Activated naive CD4-positive, alpha-beta T cell treated with anti-CD3 and anti-CD28 coated beads, Interleukin-2, amount 50 U/mL, for 24 hours (primary cell): ENCODE measurements at regions not wholly inside any gene's neighbourhood (a gene's known extent, or its start where the extent isn't known, plus 50 kb on each side); places are given as distances from the start of the nearest gene placed in this dataset.

Source experiments
- H3K27ac Mint-ChIP-seq: one replicate; pipeline ENCODE4 v1.8.0; 2021; ENCODE audit warnings: mild to moderate bottlenecking, mixed read lengths
- H3K27me3 Mint-ChIP-seq: one replicate; pipeline ENCODE4 v1.8.0; 2021; ENCODE audit warnings: mixed read lengths
- H3K36me3 Mint-ChIP-seq: one replicate; pipeline ENCODE4 v1.8.0; 2021; ENCODE audit warnings: mixed read lengths
- H3K4me1 Mint-ChIP-seq: one replicate; pipeline ENCODE4 v1.8.0; 2021; ENCODE audit warnings: mixed read lengths
- H3K4me3 Mint-ChIP-seq: one replicate; pipeline ENCODE4 v1.8.0; 2021; ENCODE audit warnings: mild to moderate bottlenecking, mixed read lengths
- H3K9me3 Mint-ChIP-seq: one replicate; pipeline ENCODE4 v1.8.0; 2021; ENCODE audit warnings: mixed read lengths

DNA sequence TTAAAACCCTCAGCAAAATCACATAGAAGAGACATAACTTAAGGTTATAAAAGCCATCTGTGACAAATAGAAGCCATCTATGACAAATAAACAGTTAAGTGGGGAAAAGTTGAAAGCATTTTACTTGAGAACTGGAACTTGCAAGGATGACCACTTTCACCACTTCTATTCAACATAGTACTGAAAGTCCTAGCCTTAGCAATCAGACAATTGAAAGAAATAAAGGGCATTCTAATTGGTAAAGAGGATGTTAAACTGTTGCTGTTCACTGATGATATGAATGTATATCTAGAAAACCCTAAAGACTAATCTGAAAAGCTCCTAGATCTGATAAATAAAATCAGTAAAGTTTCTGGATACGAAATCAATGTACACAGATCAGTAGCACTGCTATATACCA, 186.9 kb upstream of the SATB1 start:
- no peaks in the 10 kb centered on the region for H3K4me1 Mint-ChIP-seq
- no peak overlapping the region for H3K4me3 Mint-ChIP-seq
- H3K36me3 Mint-ChIP-seq, result no peaks in the 10 kb centered on the region
- H3K27ac Mint-ChIP-seq, result no peak overlapping the region
- peaks cover 8% of the 10 kb centered on the region for H3K9me3 Mint-ChIP-seq
- no peaks in the 10 kb centered on the region for H3K27me3 Mint-ChIP-seq

DNA sequence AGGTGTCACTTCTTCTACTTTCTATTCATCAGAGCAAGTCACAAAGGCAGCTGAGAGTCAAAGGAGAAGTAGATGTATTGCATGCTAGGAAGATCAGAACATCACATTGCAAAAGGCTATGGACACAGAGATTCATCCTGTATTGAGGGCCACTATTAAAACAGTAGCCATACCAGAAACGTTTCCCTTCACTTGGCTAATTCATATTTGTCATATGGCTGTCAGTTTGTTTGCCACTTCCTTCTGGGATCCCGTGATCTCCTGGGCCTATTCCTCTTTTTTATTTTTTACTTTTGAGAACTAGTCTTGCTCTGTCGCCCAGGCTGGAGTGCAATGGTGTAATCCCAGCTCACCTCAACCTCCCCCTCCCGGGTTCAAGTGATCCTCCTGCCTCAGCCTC, 184.0 kb upstream of the SATB1 start:
- H3K4me1 Mint-ChIP-seq, result no peaks in the 10 kb centered on the region
- H3K27ac Mint-ChIP-seq, result no peak overlapping the region
- no peaks in the 10 kb centered on the region for H3K36me3 Mint-ChIP-seq
- peaks cover 8% of the 10 kb centered on the region for H3K9me3 Mint-ChIP-seq
- no peaks in the 10 kb centered on the region for H3K27me3 Mint-ChIP-seq
- H3K4me3 Mint-ChIP-seq, result no peak overlapping the region

DNA sequence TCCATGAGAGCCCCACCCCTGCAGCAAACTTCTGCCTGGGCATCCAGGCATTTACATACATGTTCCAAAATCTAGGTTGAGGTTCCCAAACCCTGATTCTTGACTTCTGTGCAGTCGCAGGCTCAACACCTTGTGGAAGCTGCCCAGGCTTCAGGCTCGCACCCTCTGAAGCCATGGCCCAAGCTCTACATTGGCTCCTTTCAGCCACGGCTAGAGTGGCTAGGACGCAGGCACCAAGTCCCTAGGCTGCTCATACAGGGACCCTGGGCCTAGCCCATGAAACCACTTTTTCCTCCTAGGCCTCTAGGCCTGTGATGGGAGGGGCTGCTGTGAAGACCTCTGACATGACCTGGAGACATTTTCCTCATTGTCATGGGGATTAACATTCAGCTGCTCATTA, 172.8 kb upstream of the SATB1 start:
- Mint-ChIP-seq H3K27me3 (no peaks in the 10 kb centered on the region), H3K36me3 (peaks cover 11% of the 10 kb centered on the region), H3K4me3 (no peak overlapping the region), H3K9me3 (peaks cover 16% of the 10 kb centered on the region), H3K4me1 (no peaks in the 10 kb centered on the region), H3K27ac (no peak overlapping the region)

DNA sequence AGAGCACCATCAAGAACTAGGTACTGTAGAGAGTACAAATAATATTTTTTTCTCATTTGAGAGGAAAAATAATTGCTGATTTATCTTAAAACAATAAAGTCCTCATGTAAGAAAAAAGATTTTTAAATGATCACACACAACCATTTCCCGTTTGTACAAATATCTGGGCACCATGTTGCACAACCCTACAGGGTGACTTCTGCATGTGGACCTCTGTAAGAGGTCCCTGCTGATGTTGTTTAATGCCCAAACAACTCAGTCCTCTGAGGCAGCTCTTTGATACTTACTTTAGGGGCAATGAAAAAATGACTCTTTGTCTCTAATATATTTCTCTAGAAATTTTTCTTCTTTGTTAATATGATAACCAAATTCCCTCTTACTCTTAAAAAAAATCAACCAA, 168.1 kb upstream of the SATB1 start:
- no peak overlapping the region for H3K4me3 Mint-ChIP-seq
- no peaks in the 10 kb centered on the region for H3K27me3 Mint-ChIP-seq
- H3K36me3 Mint-ChIP-seq, result peaks cover 2% of the 10 kb centered on the region
- H3K4me1 Mint-ChIP-seq, result peaks cover 6% of the 10 kb centered on the region
- H3K27ac Mint-ChIP-seq, result no peak overlapping the region
- peaks cover under 1% of the 10 kb centered on the region for H3K9me3 Mint-ChIP-seq

DNA sequence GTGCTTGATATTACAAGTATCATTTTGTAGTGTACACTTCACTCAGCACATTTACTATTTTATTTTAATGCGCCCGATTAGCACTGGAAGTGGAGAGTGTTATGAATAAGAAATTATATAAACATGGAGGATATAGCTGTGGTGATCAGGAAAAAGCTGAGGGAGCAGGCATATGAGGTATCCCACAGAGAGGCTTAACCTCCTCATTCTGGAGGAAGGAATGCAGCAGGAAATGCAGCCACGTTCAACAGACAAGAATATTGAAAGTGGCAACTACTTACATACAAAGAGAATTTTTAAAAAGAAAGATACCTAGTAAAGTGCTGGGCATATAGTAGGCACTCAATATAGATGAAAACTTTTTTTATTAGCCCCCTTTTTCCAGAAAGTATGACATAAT, 166.0 kb upstream of the SATB1 start:
- H3K9me3 Mint-ChIP-seq, result no peaks in the 10 kb centered on the region
- H3K27me3 Mint-ChIP-seq, result no peaks in the 10 kb centered on the region
- H3K4me1 Mint-ChIP-seq, result peaks cover 6% of the 10 kb centered on the region
- no peak overlapping the region for H3K4me3 Mint-ChIP-seq
- no peak overlapping the region for H3K27ac Mint-ChIP-seq
- H3K36me3 Mint-ChIP-seq, result no peaks in the 10 kb centered on the region

DNA sequence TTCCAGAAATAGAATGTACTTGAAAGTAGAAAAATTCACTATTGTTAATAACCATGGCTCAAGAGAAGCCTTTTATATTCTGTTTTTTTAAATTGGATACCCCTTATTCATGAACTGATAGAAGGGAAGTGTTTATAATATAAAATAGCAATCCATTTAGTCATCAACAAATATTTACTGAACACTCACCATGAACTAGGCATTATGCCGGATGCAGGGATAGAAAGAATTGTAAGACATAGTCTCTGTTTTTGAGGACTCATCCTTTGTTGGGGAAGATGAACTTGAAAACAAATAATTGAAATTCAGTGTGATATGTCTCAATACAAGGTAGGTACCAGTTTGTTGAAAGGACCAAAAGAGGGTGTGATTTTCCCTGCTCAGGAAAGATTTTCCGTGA, 160.9 kb upstream of the SATB1 start:
- H3K27ac Mint-ChIP-seq, result no peak overlapping the region
- no peaks in the 10 kb centered on the region for H3K36me3 Mint-ChIP-seq
- peaks cover 7% of the 10 kb centered on the region for H3K9me3 Mint-ChIP-seq
- H3K27me3 Mint-ChIP-seq, result no peaks in the 10 kb centered on the region
- peaks cover 13% of the 10 kb centered on the region for H3K4me1 Mint-ChIP-seq
- H3K4me3 Mint-ChIP-seq, result no peak overlapping the region

DNA sequence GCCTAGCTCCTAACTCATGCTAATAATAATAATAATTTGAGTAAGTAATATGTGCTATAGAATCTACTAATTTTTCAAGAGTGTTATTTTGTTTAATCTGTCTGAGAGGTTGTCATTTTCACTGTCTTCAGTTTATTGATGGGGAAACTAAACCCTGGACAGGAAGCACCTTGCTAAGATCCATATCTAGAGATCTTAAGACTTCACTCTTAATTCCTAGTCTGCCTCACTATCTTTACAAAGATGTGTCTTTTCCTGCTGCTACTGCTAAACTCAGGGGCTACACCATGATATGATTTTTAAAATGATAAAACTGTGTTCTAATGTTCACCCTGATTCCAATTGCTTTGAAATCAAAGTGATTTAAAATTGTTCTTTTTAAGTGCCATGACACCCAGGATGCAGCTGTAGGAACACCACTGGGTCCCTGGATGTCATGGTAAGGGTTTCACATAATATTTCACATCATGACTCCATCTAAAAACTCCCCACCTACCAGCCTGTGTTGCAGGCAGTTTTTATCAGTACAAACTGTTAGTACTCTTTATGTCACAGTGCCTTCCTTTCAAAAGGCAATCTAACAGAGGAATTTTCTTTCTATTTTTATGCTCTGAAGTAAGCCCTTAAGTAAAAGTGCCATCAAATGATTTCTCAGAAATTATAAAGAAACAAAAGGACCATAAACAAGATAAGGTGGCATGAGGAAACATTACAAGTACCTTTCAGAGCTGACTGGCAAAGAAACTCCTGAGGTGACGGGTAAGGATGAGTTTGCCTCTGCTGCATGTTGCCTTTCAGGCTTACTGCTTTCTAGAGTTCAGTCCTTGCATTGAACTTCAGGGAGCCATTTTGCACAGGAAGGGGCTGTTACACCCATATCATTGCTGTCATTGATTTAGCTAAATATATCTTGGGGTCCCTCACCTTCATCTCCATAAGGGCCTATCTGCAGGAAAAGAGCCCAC, 160.1 kb upstream of the SATB1 start:
- Mint-ChIP-seq H3K36me3 (no peaks in the 10 kb centered on the region), H3K27ac (no peak overlapping the region), H3K4me1 (peaks cover 12% of the 10 kb centered on the region), H3K4me3 (no peak overlapping the region), H3K9me3 (peaks cover 7% of the 10 kb centered on the region), H3K27me3 (no peaks in the 10 kb centered on the region)

DNA sequence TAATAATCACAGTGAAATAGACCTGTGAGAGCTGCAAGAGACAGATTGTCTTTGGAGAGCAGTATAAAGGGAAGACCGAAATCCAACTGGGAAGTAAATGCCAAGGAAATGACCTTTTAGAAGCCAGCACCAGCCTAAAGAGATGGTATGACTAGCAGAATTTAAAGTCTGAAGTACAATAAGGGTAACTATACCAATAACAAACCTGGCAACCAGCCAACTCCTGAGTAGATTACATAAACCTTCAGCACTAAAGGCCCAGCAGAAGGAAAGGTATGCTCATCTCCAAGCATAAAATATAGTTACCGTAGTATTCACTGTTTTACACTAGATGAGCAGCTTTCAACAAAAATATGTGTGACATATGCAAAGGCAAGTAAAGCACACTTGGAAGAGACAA, 155.1 kb upstream of the SATB1 start:
- Mint-ChIP-seq H3K4me3 (no peak overlapping the region), H3K27me3 (no peaks in the 10 kb centered on the region), H3K36me3 (peaks cover 5% of the 10 kb centered on the region), H3K4me1 (peaks cover 7% of the 10 kb centered on the region), H3K27ac (no peak overlapping the region), H3K9me3 (peaks cover 7% of the 10 kb centered on the region)

DNA sequence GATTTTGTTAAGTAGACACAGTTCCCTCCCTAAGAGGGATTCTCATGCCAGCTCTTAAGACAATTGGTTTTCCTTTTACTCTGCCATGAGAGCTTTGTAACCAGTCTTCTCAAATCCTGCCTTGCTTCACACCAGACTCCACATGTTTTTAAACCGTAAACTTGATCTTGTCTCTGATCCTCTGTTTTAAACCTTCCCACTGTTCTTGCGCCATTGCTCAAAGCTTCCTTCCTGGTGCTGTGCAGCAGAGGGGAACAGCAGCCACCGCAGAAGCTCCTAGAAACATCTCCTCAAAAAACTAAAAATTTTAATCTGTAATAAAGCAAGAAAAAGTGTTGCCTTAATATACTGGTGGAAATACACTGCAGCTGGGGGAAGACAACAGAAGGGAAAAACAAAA, 154.5 kb upstream of the SATB1 start:
- no peak overlapping the region for H3K4me3 Mint-ChIP-seq
- no peak overlapping the region for H3K27ac Mint-ChIP-seq
- H3K4me1 Mint-ChIP-seq, result peaks cover 3% of the 10 kb centered on the region
- peaks cover 7% of the 10 kb centered on the region for H3K9me3 Mint-ChIP-seq
- H3K36me3 Mint-ChIP-seq, result peaks cover 5% of the 10 kb centered on the region
- no peaks in the 10 kb centered on the region for H3K27me3 Mint-ChIP-seq

DNA sequence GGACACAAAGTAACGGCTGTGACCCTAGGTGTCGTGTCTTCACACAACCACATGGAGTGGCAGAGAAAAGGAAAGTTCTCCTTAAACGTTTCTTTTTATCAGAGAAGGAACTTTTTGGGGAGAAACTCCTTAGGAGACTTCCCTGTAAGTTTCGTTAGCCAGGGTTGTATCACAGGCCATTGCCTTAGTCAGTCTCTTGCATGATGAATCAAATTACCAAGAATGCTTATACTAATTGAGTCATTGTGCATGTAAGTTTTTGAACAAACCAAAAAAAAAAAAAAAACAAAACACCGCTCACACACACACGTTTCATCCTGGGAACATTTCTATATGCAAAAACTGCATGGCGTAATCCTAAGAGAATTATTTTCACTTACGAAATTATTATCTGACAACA, 150.4 kb upstream of the SATB1 start:
- H3K27me3 Mint-ChIP-seq, result no peaks in the 10 kb centered on the region
- no peak overlapping the region for H3K27ac Mint-ChIP-seq
- no peak overlapping the region for H3K4me3 Mint-ChIP-seq
- H3K36me3 Mint-ChIP-seq, result peaks cover 5% of the 10 kb centered on the region
- no peaks in the 10 kb centered on the region for H3K9me3 Mint-ChIP-seq
- H3K4me1 Mint-ChIP-seq, result peaks cover 11% of the 10 kb centered on the region

DNA sequence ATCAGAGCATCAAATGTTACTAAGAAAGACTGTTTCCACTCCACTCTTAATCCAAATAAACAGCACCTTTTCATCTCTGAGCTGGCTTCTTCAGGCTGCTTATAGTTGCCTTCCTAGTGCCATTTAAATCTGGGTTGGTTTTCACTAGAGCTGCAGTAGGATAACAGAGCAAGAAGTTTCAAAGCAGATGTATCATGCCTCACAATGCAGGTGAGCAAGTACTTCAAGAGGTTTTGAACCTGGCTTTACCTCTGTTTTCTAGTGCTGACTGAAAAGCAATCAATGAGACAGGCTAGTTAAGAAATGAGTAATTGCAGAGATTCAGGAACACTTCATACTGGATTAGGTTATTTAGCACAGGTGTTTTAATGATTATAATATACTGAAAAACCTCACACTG, 147.7 kb upstream of the SATB1 start:
- Mint-ChIP-seq H3K27ac (no peak overlapping the region), H3K36me3 (peaks cover 5% of the 10 kb centered on the region), H3K27me3 (no peaks in the 10 kb centered on the region), H3K9me3 (no peaks in the 10 kb centered on the region), H3K4me1 (peaks cover 12% of the 10 kb centered on the region), H3K4me3 (no peak overlapping the region)

DNA sequence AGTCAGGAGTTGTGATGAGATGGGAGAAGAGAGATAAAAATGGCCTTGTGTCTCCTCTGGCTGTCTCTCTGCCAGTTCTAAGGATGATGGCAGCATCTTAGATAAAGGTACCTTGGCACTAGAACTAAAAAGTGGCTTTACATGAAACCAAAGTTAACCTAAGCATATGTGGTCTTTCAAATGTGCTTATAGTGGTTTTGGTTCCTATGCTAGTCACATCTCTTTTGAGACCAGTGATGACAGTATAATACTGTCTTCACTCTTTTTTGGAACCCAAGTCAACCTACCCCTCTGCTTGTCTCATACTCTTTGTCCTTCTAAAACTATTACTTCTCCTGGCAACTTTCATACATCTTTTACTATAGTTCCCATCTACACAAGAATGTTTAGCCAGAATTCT, 142.2 kb upstream of the SATB1 start:
- no peaks in the 10 kb centered on the region for H3K27me3 Mint-ChIP-seq
- no peak overlapping the region for H3K27ac Mint-ChIP-seq
- H3K9me3 Mint-ChIP-seq, result peaks cover 6% of the 10 kb centered on the region
- H3K36me3 Mint-ChIP-seq, result peaks cover 3% of the 10 kb centered on the region
- H3K4me3 Mint-ChIP-seq, result no peak overlapping the region
- H3K4me1 Mint-ChIP-seq, result peaks cover 20% of the 10 kb centered on the region

DNA sequence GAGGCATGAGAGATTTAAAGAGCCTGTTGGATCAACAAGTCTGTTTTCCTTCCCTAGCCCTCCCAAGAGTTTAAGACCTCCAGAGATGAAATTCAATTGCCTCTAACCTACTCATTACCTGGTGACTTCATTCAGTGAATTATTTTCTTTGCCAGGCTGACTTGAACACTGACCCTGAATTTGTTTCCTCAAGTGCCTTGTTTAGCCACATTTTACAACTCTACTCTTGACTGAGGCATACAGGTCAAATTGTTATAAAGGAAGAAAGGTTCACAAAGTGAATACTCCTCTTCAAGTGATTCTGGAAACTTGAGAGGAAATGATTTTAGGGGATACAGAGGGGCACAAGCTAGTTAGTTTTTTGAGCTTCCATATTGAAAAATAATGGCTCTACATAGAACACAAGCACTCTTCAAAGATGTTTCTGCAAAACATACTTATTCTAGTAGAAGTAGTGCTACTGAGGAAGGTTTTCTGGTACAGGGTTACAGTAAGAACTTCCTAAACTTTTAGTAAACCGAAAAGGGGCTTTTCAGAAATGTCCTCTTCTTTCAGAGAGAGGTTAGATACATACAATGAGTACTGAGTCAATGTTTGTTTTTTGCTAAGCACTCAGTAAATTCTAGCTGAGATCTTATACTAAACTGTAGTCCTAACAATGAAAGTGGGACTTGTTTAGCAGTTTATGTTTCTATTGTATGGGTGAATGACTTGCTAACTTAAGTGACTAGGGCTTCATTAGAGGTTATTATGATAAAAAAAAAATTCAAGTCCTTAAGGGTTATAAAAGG, 137.4 kb upstream of the SATB1 start:
- no peak overlapping the region for H3K4me3 Mint-ChIP-seq
- H3K4me1 Mint-ChIP-seq, result peaks cover 51% of the 10 kb centered on the region
- H3K27ac Mint-ChIP-seq, result no peak overlapping the region
- peaks cover 6% of the 10 kb centered on the region for H3K9me3 Mint-ChIP-seq
- H3K27me3 Mint-ChIP-seq, result no peaks in the 10 kb centered on the region
- peaks cover 3% of the 10 kb centered on the region for H3K36me3 Mint-ChIP-seq

DNA sequence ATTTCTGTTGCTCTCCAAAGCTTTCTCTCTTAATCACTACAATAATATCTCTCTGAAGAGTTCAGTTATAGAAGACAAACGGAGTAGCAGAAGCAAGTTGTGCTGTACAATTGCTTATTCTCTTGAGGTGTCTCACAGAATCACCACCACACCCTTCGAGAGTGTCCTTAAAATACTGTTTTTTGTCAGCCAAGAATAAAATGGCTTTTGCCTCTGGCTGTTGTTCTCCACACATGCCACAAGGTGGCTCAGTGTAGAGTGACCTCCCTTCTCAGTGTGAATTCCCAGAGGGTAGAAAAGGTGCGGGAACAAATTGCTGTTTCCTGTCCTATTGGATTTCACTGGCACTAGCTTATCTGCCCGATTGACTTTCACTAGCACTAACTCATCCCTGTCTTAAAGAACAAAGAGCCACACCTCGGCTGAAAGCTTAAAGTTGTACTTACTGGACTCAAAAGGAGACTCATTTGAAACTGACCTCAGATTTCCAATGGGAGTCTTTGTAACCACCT, 134.2 kb upstream of the SATB1 start:
- Mint-ChIP-seq H3K9me3 (peaks cover 6% of the 10 kb centered on the region), H3K4me1 (peaks cover 54% of the 10 kb centered on the region), H3K4me3 (peak overlapping the region; percentile 58), H3K27ac (no peak overlapping the region), H3K27me3 (no peaks in the 10 kb centered on the region), H3K36me3 (peaks cover 3% of the 10 kb centered on the region)

DNA sequence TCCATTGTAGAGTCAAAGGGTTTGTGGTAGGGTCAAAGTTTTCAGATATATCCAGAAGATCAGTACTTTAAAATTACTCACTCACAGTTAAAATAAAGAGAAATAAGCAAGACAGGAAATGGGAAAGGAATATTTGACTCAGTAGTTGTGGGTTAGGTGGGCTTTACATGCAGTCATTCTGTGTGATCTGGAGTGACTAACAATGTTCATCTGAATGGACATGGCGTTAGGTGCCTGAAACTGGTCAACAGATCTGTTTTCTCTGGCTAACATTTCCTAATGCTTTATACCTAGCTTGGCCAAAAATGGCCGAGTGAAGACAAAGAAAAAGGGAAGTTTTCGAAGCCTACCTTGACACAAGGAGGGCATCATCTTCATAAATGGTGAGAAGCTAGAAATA, 133.4 kb upstream of the SATB1 start:
- Mint-ChIP-seq H3K4me1 (peaks cover 54% of the 10 kb centered on the region), H3K9me3 (peaks cover 6% of the 10 kb centered on the region), H3K4me3 (peak overlapping the region; percentile 27), H3K27ac (peak overlapping the region; percentile 76), H3K36me3 (peaks cover 3% of the 10 kb centered on the region), H3K27me3 (no peaks in the 10 kb centered on the region)

DNA sequence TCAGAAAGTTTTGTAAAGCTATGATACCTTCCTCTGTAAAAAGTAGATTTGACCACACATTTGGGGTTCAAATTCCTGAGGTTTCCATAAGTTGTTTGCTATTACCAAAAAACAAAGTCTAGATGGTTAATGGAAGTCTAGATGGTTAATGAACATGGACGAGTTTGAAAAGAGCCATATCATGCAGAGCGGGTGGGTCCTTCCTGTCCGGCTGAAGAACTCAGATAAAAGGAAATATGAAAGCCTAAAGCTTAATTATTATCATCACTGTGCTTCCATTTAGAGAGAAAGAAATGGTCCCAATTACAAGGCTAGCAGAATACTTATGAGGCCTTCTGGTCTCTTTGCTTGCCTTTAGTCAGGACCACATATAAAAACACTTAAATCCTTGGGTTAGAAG, 132.1 kb upstream of the SATB1 start:
- Mint-ChIP-seq H3K9me3 (no peaks in the 10 kb centered on the region), H3K27ac (no peak overlapping the region), H3K27me3 (no peaks in the 10 kb centered on the region), H3K36me3 (no peaks in the 10 kb centered on the region), H3K4me1 (peaks cover 54% of the 10 kb centered on the region), H3K4me3 (no peak overlapping the region)
